ENCODE measurements at regions not wholly inside any gene's neighbourhood (a gene's known extent, or its start where the extent isn't known, plus 50 kb on each side); places are given as distances from the start of the nearest gene placed in this dataset.

DNA sequence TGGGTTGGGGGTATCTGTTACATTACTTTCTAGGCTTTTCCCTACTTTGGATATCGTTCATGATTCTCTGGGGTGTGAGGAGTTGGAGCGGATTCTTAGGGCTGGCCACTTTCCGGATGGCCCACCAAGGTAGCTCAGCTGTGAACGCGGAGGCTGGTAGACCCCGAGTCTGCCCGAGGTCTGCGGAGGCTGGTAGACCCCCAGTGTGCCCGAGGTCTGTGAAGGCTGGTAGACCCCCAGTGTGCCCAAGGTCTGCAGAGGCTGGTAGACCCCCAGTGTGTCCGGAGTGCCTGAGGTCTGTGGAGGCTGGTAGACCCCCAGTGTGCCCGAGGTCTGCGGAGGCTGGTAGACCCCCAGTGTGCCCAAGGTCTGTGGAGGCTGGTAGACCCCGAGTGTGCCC, 99.2 kb upstream of the ZNF469 start:
- Histone ChIP-seq H3K4me3 (ENCODE audit: control insufficient read depth in 1 of 2, extremely low read depth in 1 of 2, low read length in 1 of 2) (no peak overlapping the region), H3K36me3 (ENCODE audit: control insufficient read depth in 2 of 2, extremely low read depth in 1 of 2, insufficient read depth in 1 of 2, low read length in 1 of 2) (no peaks in the 10 kb centered on the region), H3K27me3 (replicated peaks in 1 of 2; ENCODE audit: control insufficient read depth in 2 of 2, extremely low read depth in 1 of 2, insufficient read depth in 2 of 2, low read length in 1 of 2) (peaks cover 0 to 23% of the 10 kb centered on the region in 2 experiments), H3K9me3 (no peaks in the 10 kb centered on the region), H3K4me1 (ENCODE audit: control insufficient read depth in 1 of 2, extremely low read depth in 1 of 2, insufficient read depth in 2 of 2, low read length in 2 of 2) (no peaks in the 10 kb centered on the region), H3K27ac (ENCODE audit: low read length) (no peak overlapping the region)
- peaks cover 0 to 6% (median 0%) of the 10 kb centered on the region in 3 donors for H3K9me3 Mint-ChIP-seq
- ATAC-seq (replicated peaks in 1 of 4) (no peak), DNase-seq (no peak)
- no peak overlapping the region for H3K4me3 Mint-ChIP-seq
- whole genome bisulfite sequencing (ENCODE audit: insufficient coverage) = 87% methylated on average over 12 of the region's 13 CpGs
- H3K27me3 Mint-ChIP-seq = peaks cover 0 to 3% of the 10 kb centered on the region in 2 donors
- ChIA-PET CTCF (no interaction called here), POLR2A (no interaction called here)
- H3K4me1 Mint-ChIP-seq = no peaks in the 10 kb centered on the region
- H3K36me3 Mint-ChIP-seq = peaks cover 3% of the 10 kb centered on the region
- no peak overlapping the region for H3K27ac Mint-ChIP-seq

DNA sequence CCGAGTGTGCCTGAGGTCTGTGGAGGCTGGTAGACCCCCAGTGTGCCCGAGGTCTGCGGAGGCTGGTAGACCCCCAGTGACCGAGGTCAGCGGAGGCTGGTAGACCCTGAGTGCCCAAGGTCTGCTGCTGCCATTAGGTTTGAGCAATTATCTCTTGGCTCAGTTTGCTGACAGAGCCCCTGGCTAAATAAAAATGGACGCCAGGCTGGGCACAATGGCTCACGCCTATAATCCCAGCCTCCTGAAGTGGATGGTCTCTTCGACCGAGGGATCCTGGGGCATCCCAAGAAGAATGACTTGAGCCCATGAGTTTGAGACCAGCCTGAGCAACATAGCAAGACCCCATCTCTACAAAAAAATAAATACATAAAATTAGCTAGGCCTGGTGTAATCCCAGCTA, 98.7 kb upstream of the ZNF469 start:
- H3K36me3 ChIP-seq (ENCODE audit: control insufficient read depth in 2 of 2, extremely low read depth in 1 of 2, insufficient read depth in 1 of 2, low read length in 1 of 2) = no peaks in the 10 kb centered on the region
- H3K4me1 ChIP-seq (ENCODE audit: control insufficient read depth in 1 of 2, extremely low read depth in 1 of 2, insufficient read depth in 2 of 2, low read length in 2 of 2) = no peaks in the 10 kb centered on the region
- H3K4me1 Mint-ChIP-seq = no peaks in the 10 kb centered on the region
- peaks cover 0 to 6% (median 0%) of the 10 kb centered on the region in 3 donors for H3K9me3 Mint-ChIP-seq
- peaks cover 0 to 23% of the 10 kb centered on the region in 2 experiments for H3K27me3 ChIP-seq (replicated peaks in 1 of 2; ENCODE audit: control insufficient read depth in 2 of 2, extremely low read depth in 1 of 2, insufficient read depth in 2 of 2, low read length in 1 of 2)
- no peak overlapping the region for H3K4me3 ChIP-seq (ENCODE audit: control insufficient read depth in 1 of 2, extremely low read depth in 1 of 2, low read length in 1 of 2)
- 84% methylated on average over 9 of the region's 9 CpGs for WGBS (ENCODE audit: insufficient coverage)
- H3K27ac ChIP-seq (ENCODE audit: low read length) = no peak overlapping the region
- H3K4me3 Mint-ChIP-seq = no peak overlapping the region
- H3K27me3 Mint-ChIP-seq = peaks cover 0 to 3% of the 10 kb centered on the region in 2 donors
- ChIA-PET POLR2A (no interaction called here), CTCF (no interaction called here)
- H3K9me3 ChIP-seq = no peaks in the 10 kb centered on the region
- H3K36me3 Mint-ChIP-seq = peaks cover 3% of the 10 kb centered on the region
- DNase-seq (no peak), ATAC-seq (replicated peaks in 1 of 4) (no peak)
- H3K27ac Mint-ChIP-seq = no peak overlapping the region

DNA sequence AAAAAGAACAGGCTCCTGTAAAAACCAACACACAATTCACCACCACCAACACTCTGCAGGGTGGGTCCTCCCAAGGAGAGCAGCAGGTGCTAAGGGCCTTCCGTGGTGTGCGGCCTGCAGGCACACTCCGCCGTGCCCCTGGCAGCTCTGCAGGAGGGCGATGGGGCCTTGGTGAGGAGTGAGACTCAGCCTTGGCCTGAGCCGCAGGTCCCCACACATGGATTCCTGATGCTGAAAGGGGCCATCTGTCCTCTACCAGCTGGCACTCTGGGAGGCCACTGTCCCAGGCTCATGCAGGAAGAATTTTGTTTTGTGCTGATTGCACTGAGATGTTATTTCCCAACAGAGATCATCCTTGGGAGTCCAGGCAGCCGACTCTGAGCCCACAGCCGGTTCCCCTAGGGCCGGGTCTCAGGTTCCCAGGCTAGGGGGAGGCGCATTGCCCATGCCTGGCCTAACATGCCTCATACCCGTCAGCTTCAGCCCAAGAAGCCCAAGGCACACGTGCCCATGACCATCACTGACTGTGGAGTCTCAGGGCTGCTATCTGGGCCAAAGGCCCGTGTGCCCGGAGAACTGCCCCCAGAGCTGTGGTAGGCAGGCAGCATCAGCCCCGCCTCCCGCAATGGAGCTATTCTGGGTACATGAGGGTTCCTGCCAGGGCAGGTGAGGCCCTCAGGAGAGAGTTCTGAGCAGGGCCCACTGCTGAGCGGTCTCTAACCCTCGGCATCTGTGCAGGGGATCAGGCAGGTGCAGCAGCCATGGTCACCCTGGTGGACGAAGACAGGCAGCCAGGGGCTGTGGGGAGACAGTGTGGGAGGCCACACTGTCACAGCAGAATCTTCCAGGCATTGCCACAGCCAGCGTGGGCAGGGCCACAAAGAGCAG, 97.9 kb upstream of the ZNF469 start:
- DNase-seq (no peak), ATAC-seq (replicated peaks in 1 of 4) (no peak)
- no peaks in the 10 kb centered on the region for H3K4me1 ChIP-seq (ENCODE audit: control insufficient read depth in 1 of 2, extremely low read depth in 1 of 2, insufficient read depth in 2 of 2, low read length in 2 of 2)
- Mint-ChIP-seq H3K4me1 (no peaks in the 10 kb centered on the region), H3K27ac (no peak overlapping the region), H3K27me3 (peaks cover 0 to 3% of the 10 kb centered on the region in 2 donors), H3K9me3 (peaks cover 0 to 6% (median 0%) of the 10 kb centered on the region in 3 donors), H3K36me3 (peaks cover 3% of the 10 kb centered on the region), H3K4me3 (no peak overlapping the region)
- H3K27me3 ChIP-seq (replicated peaks in 1 of 2; ENCODE audit: control insufficient read depth in 2 of 2, extremely low read depth in 1 of 2, insufficient read depth in 2 of 2, low read length in 1 of 2) = peaks cover 0 to 23% of the 10 kb centered on the region in 2 experiments
- H3K9me3 ChIP-seq = no peaks in the 10 kb centered on the region
- no peak overlapping the region for H3K27ac ChIP-seq (ENCODE audit: low read length)
- H3K36me3 ChIP-seq (ENCODE audit: control insufficient read depth in 2 of 2, extremely low read depth in 1 of 2, insufficient read depth in 1 of 2, low read length in 1 of 2) = no peaks in the 10 kb centered on the region
- ChIA-PET CTCF (no interaction called here), POLR2A (no interaction called here)
- no peak overlapping the region for H3K4me3 ChIP-seq (ENCODE audit: control insufficient read depth in 1 of 2, extremely low read depth in 1 of 2, low read length in 1 of 2)
- WGBS (ENCODE audit: insufficient coverage) = 90% methylated on average over 14 of the region's 20 CpGs

DNA sequence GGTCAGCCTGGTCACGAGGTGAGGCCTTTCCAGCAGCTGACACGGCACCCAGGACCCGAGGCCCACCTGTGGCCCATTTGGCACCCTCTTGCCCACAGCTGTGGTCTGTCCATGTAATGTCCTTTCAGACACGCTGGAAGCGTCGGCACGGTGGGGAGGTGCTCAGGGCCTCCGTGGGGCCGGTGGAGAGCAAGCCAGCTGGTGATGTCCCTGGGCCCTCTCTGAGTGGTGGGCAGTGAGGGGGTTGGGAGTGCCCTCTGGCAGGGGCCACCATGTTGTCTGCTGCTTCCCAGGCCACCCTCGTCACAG, 97.3 kb upstream of the ZNF469 start:
- H3K27me3 Mint-ChIP-seq = peaks cover 0 to 3% of the 10 kb centered on the region in 2 donors
- POLR2A ChIA-PET = no interaction called here
- Histone ChIP-seq H3K9me3 (no peaks in the 10 kb centered on the region), H3K36me3 (ENCODE audit: control insufficient read depth in 2 of 2, extremely low read depth in 1 of 2, insufficient read depth in 1 of 2, low read length in 1 of 2) (no peaks in the 10 kb centered on the region), H3K4me1 (ENCODE audit: control insufficient read depth in 1 of 2, extremely low read depth in 1 of 2, insufficient read depth in 2 of 2, low read length in 2 of 2) (no peaks in the 10 kb centered on the region), H3K27me3 (replicated peaks in 1 of 2; ENCODE audit: control insufficient read depth in 2 of 2, extremely low read depth in 1 of 2, insufficient read depth in 2 of 2, low read length in 1 of 2) (peaks cover 0 to 23% of the 10 kb centered on the region in 2 experiments), H3K4me3 (ENCODE audit: control insufficient read depth in 1 of 2, extremely low read depth in 1 of 2, low read length in 1 of 2) (no peak overlapping the region), H3K27ac (ENCODE audit: low read length) (no peak overlapping the region)
- no peak overlapping the region for H3K27ac Mint-ChIP-seq
- peaks cover 3% of the 10 kb centered on the region for H3K36me3 Mint-ChIP-seq
- DNase-seq (no peak), ATAC-seq (replicated peaks in 1 of 4) (no peak)
- CTCF ChIA-PET = no interaction called here
- 76% methylated on average over 4 of the region's 10 CpGs for WGBS (ENCODE audit: insufficient coverage)
- H3K4me3 Mint-ChIP-seq = no peak overlapping the region
- H3K9me3 Mint-ChIP-seq = peaks cover 0 to 6% (median 0%) of the 10 kb centered on the region in 3 donors
- H3K4me1 Mint-ChIP-seq = no peaks in the 10 kb centered on the region

DNA sequence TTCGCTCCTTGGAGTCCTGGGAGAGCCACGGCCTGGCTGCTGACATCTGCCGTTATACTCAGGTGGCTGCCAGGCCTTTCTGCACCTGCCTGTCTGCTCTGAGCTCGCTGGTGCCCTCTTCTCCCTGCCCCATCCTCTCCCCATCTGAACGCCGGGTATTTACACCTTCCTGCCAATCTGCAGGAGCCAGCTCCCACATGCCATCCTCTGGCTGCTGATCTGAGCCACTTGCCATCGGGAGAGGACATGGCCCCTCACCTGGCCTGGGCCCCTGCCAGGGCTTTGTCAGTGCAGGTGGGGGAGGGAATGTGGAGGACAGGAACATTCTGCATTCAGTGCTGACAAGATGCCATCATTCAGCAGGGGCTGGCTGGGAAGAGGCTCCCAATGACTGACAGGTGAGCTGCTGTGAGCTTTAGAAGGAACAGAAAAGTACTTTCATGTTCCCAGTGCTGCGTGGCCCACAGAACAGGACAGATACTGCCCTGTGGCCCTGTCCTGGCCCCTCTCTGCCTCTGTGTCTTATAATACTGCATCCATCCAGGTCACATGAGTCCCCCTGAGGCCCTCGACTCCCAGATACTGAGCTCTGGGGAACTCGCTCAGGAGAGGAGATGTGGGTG, 96.3 kb upstream of the ZNF469 start:
- H3K4me3 Mint-ChIP-seq = no peak overlapping the region

DNA sequence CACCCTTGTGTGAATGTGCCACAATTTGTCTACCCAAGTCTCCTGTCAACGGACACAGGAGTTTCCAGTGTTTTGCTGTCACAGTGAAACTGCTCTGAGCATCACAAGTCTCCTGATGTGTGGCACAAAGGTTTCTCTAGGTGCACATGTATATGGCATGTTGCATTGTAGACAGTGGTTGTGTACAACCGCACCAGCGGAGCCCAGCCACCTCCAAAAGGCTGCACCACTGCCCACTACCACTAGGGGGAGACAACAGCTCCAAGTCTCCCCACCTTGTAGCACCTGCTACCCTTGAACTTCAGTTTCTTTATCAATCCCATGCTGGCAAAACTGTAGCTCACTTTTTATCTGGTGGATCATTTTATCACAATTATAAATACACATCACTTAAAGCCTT, 95.5 kb upstream of the ZNF469 start:
- DNase-seq = peak in 4 of 35 experiments; percentile 5 to 51 (median 26)
- Histone ChIP-seq H3K9me3 (no peaks in the 10 kb centered on the region), H3K27me3 (replicated peaks in 1 of 2; ENCODE audit: control insufficient read depth in 2 of 2, extremely low read depth in 1 of 2, insufficient read depth in 2 of 2, low read length in 1 of 2) (peaks cover 0 to 39% of the 10 kb centered on the region in 2 experiments), H3K4me3 (ENCODE audit: control insufficient read depth in 1 of 2, extremely low read depth in 1 of 2, low read length in 1 of 2) (no peak overlapping the region), H3K36me3 (ENCODE audit: control insufficient read depth in 2 of 2, extremely low read depth in 1 of 2, insufficient read depth in 1 of 2, low read length in 1 of 2) (no peaks in the 10 kb centered on the region), H3K27ac (ENCODE audit: low read length) (no peak overlapping the region), H3K4me1 (ENCODE audit: control insufficient read depth in 1 of 2, extremely low read depth in 1 of 2, insufficient read depth in 2 of 2, low read length in 2 of 2) (no peaks in the 10 kb centered on the region)
- ChIA-PET POLR2A (no interaction called here), CTCF (no interaction called here)
- H3K9me3 Mint-ChIP-seq = peaks cover 0 to 6% (median 0%) of the 10 kb centered on the region in 3 donors
- peaks cover 1 to 3% of the 10 kb centered on the region in 2 donors for H3K27me3 Mint-ChIP-seq
- H3K4me1 Mint-ChIP-seq = no peaks in the 10 kb centered on the region
- peaks cover 3% of the 10 kb centered on the region for H3K36me3 Mint-ChIP-seq
- WGBS (ENCODE audit: insufficient coverage) = no CpG with 5 or more reads among the region's 3 CpGs
- no peak overlapping the region for H3K27ac Mint-ChIP-seq
- ATAC-seq (replicated peaks in 1 of 4) = no peak
- H3K4me3 Mint-ChIP-seq = no peak overlapping the region

More for the DNA sequence above, 96.3 kb upstream of the ZNF469 start:
- CTCF ChIA-PET = no interaction called here
- Histone ChIP-seq H3K4me1 (ENCODE audit: control insufficient read depth in 1 of 2, extremely low read depth in 1 of 2, insufficient read depth in 2 of 2, low read length in 2 of 2) (no peaks in the 10 kb centered on the region), H3K27ac (ENCODE audit: low read length) (no peak overlapping the region), H3K36me3 (ENCODE audit: control insufficient read depth in 2 of 2, extremely low read depth in 1 of 2, insufficient read depth in 1 of 2, low read length in 1 of 2) (no peaks in the 10 kb centered on the region), H3K4me3 (ENCODE audit: control insufficient read depth in 1 of 2, extremely low read depth in 1 of 2, low read length in 1 of 2) (no peak overlapping the region), H3K27me3 (replicated peaks in 1 of 2; ENCODE audit: control insufficient read depth in 2 of 2, extremely low read depth in 1 of 2, insufficient read depth in 2 of 2, low read length in 1 of 2) (peaks cover 0 to 31% of the 10 kb centered on the region in 2 experiments), H3K9me3 (no peaks in the 10 kb centered on the region)
- POLR2A ChIA-PET = no interaction called here
- Mint-ChIP-seq H3K27ac (no peak overlapping the region), H3K36me3 (peaks cover 3% of the 10 kb centered on the region), H3K9me3 (peaks cover 0 to 6% (median 0%) of the 10 kb centered on the region in 3 donors), H3K27me3 (peaks cover 1 to 3% of the 10 kb centered on the region in 2 donors), H3K4me1 (no peaks in the 10 kb centered on the region)
- WGBS (ENCODE audit: insufficient coverage) = 94% methylated on average over 6 of the region's 10 CpGs
- no peak for ATAC-seq (replicated peaks in 1 of 4)
- DNase-seq = no peak

All from T-cell (primary cell).